ENCODE measurements at regions not wholly inside any gene's neighbourhood (a gene's known extent, or its start where the extent isn't known, plus 50 kb on each side); places are given as distances from the start of the nearest gene placed in this dataset.

GRCh38 chr4:185090592-185090991 lies 52.5 kb upstream of the SLC25A4 start:
- H3K4me3 ChIP-seq, result no peak overlapping the region
- Mint-ChIP-seq H3K9me3 (no peaks in the 10 kb centered on the region), H3K36me3 (ENCODE audit: low read depth) (no peaks in the 10 kb centered on the region), H3K27ac (no peak overlapping the region), H3K4me3 (no peak overlapping the region), H3K27me3 (ENCODE audit: insufficient read depth, low read depth, poor library complexity) (no peaks in the 10 kb centered on the region), H3K4me1 (peaks cover 16% of the 10 kb centered on the region)
- no peaks in the 10 kb centered on the region for H3K36me3 ChIP-seq (ENCODE audit: insufficient read depth)
- no peak for TF ChIP-seq POLR2AphosphoS5 (IDR thresholded peaks at IDR 0.05; ENCODE audit: low read depth)
- no peak for TF ChIP-seq STAT1 (IDR thresholded peaks at IDR 0.05; ENCODE audit: unreplicated experiment)
- no peak for TF ChIP-seq ZNF331 (CRISPR knock-in tag; IDR thresholded peaks at IDR 0.05; ENCODE audit: low read depth)
- no peak for TF ChIP-seq REST (IDR thresholded peaks at IDR 0.05; ENCODE audit: unreplicated experiment)
- no peak for TF ChIP-seq CREB1 (CRISPR knock-in tag; IDR thresholded peaks at IDR 0.05; ENCODE audit: low read depth)
- TF ChIP-seq ZNF462 (CRISPR knock-in tag; IDR thresholded peaks at IDR 0.05), result no peak
- H3F3A ChIP-seq (replicated peaks; ENCODE audit: low read depth), result peaks cover 2% of the 10 kb centered on the region; the same call in 1 of the 2 replicates
- no peak for DNase-seq (ENCODE audit: low spot score)
- no peak for ATAC-seq
- no peaks in the 10 kb centered on the region for H3K9me2 ChIP-seq (ENCODE audit: insufficient read depth)
- H3K27me3 ChIP-seq (ENCODE audit: insufficient read depth), result no peaks in the 10 kb centered on the region
- peaks cover 12% of the 10 kb centered on the region for H3K4me1 ChIP-seq (ENCODE audit: insufficient read depth)
- H3K27ac ChIP-seq (ENCODE audit: low read depth), result no peak overlapping the region
- no peak overlapping the region for H2AFZ ChIP-seq
- H4K20me1 ChIP-seq (replicated peaks; ENCODE audit: insufficient read depth), result no peaks in the 10 kb centered on the region
- H3K4me2 ChIP-seq, result no peak overlapping the region
- no peaks in the 10 kb centered on the region for H3K79me2 ChIP-seq (replicated peaks; ENCODE audit: insufficient read depth)

Measured in GM23338 (cell line).